ENCODE measurements at regions not wholly inside any gene's neighbourhood (a gene's known extent, or its start where the extent isn't known, plus 50 kb on each side); places are given as distances from the start of the nearest gene placed in this dataset.
"Not testable (repeated sequence)": the region's sequence is repeated elsewhere in the genome, so short reads cannot be mapped to it uniquely, and the experiment has no call there.

GRCh38 chr20:26207967-26208295 lies 511.3 kb upstream of the ZNF337 start:
- peak; percentile 80 for TF ChIP-seq EZH2 (IDR thresholded peaks at IDR 0.05)
- TF ChIP-seq CTCF, EZH2phosphoT487 (IDR thresholded peaks at IDR 0.05): not testable (repeated sequence)
